Right atrium auricular region (tissue), 2 donors: ENCODE measurements at regions not wholly inside any gene's neighbourhood (a gene's known extent, or its start where the extent isn't known, plus 50 kb on each side); places are given as distances from the start of the nearest gene placed in this dataset.
A peak's percentile ranks its signal among the peaks of the same experiment; 100 is the strongest.
"Not testable (repeated sequence)": the region's sequence is repeated elsewhere in the genome, so short reads cannot be mapped to it uniquely, and the experiment has no call there.

Experiments
- DNase-seq: peaks from one replicate; pipeline ENCODE4 v3.0.0-alpha.2; 2019; ENCODE audit warnings: low spot score
- H3K27ac ChIP-seq, 2 donors: fragments of 200-600 bp; sonication (generic); 1 replicate in 1 of 2; 2 replicates in 1 of 2; pipeline ENCODE4 v1.5.1; 2016 to 2019
- H3K27me3 ChIP-seq, 2 donors: fragments of 200-600 bp; sonication (generic); one replicate each; pipeline versions ENCODE4 v1.5.1 to v1.6.0; 2017 to 2019
- H3K36me3 ChIP-seq: fragments of 200-600 bp; sonication (generic); one replicate; pipeline ENCODE4 v1.5.1; 2016
- H3K4me1 ChIP-seq, 2 donors: fragments of 200-600 bp; sonication (generic); one replicate each; pipeline versions ENCODE4 v1.5.1 to v1.6.0; 2017 to 2019
- H3K4me3 ChIP-seq, 2 donors: fragments of 200-600 bp; sonication (generic); 1 replicate in 1 of 2; 2 replicates in 1 of 2; pipeline ENCODE4 v1.5.1; 2017 to 2019; ENCODE audit warnings: mild to moderate bottlenecking in 1 of 2, moderate library complexity in 1 of 2
- H3K9me3 ChIP-seq, 2 donors: fragments of 200-600 bp; sonication (generic); one replicate each; pipeline ENCODE4 v1.5.1; 2019
- TF ChIP-seq, protein P1 (sequence below), 2 donors: fragments of 200-600 bp; sonication (generic); IDR thresholded peaks; one replicate each; pipeline ENCODE4 v1.5.1; 2019; ENCODE audit warnings: antibody characterized with exemption in 2 of 2

DNA sequence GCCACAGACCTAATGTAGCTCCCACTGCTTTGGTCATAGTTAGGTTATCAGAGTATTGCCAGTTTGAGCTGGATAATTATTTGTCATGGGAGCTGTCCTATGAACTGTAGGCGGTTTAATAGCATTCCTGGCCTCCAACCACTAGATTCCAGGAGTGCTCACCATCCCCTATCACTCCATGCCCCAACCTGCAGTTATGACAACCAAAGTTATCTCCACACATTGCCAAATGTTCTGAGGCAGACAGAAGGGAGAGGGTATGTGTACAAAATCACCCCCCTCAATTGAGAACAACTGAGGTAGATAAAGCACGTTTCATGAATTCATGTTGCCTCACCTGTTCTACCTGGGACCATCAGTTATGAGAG is 119.0 kb upstream of the CACUL1 start:
- no peak for DNase-seq
- Histone ChIP-seq H3K4me1 (peaks cover 0 to 17% of the 10 kb centered on the region in 2 donors), H3K27me3 (no peaks in the 10 kb centered on the region), H3K4me3 (no peak overlapping the region), H3K9me3 (no peaks in the 10 kb centered on the region), H3K27ac (no peak overlapping the region), H3K36me3 (no peaks in the 10 kb centered on the region)
- TF ChIP-seq, protein P1, sequence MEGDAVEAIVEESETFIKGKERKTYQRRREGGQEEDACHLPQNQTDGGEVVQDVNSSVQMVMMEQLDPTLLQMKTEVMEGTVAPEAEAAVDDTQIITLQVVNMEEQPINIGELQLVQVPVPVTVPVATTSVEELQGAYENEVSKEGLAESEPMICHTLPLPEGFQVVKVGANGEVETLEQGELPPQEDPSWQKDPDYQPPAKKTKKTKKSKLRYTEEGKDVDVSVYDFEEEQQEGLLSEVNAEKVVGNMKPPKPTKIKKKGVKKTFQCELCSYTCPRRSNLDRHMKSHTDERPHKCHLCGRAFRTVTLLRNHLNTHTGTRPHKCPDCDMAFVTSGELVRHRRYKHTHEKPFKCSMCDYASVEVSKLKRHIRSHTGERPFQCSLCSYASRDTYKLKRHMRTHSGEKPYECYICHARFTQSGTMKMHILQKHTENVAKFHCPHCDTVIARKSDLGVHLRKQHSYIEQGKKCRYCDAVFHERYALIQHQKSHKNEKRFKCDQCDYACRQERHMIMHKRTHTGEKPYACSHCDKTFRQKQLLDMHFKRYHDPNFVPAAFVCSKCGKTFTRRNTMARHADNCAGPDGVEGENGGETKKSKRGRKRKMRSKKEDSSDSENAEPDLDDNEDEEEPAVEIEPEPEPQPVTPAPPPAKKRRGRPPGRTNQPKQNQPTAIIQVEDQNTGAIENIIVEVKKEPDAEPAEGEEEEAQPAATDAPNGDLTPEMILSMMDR (IDR thresholded peaks at IDR 0.05) = no peak

- TF ChIP-seq, protein P1 (IDR thresholded peaks at IDR 0.05) = no peak
- no peak overlapping the region for H3K4me3 ChIP-seq
- no peaks in the 10 kb centered on the region for H3K36me3 ChIP-seq
- H3K27ac ChIP-seq = no peak overlapping the region
- no peak for DNase-seq
- no peaks in the 10 kb centered on the region for H3K9me3 ChIP-seq
- peaks cover 0 to 17% of the 10 kb centered on the region in 2 donors for H3K4me1 ChIP-seq
- no peaks in the 10 kb centered on the region for H3K27me3 ChIP-seq
These were observed 119.4 kb upstream of the CACUL1 start for GRCh38 chr10:118874171-118874570.

- Histone ChIP-seq H3K4me1 (peaks cover 0 to 16% of the 10 kb centered on the region in 2 donors), H3K4me3 (no peak overlapping the region), H3K27ac (no peak overlapping the region), H3K9me3 (no peaks in the 10 kb centered on the region), H3K36me3 (no peaks in the 10 kb centered on the region), H3K27me3 (no peaks in the 10 kb centered on the region)
- TF ChIP-seq, protein P1 (IDR thresholded peaks at IDR 0.05) = no peak
- DNase-seq = no peak
These were observed 120.3 kb upstream of the CACUL1 start for GRCh38 chr10:118875087-118875486.

- H3K36me3 ChIP-seq = no peaks in the 10 kb centered on the region
- TF ChIP-seq, protein P1 (IDR thresholded peaks at IDR 0.05) = no peak
- no peak overlapping the region for H3K4me3 ChIP-seq
- no peaks in the 10 kb centered on the region for H3K4me1 ChIP-seq
- H3K9me3 ChIP-seq = no peaks in the 10 kb centered on the region
- H3K27ac ChIP-seq = no peak overlapping the region
- H3K27me3 ChIP-seq = no peaks in the 10 kb centered on the region
- DNase-seq = no peak
These were observed 128.0 kb upstream of the CACUL1 start for GRCh38 chr10:118882741-118883140.

DNA sequence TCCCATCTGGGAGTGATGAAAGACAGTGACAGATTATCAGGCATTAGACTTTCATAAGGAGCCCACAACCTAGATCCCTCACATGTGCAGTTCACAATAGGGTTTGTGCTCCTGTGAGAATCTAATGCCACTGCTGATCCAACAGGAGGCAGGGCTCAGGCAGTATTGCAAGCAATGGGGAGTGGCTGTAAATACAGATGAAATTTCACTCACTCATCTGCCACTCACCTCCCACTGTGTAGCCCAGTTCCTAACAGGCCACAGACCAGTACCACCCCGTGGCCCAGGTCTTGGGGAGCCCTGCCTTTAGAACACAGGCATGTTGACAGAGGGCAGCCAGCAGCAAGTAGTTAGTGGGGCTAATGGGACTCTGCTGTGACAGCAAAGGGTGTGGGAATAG is 137.3 kb upstream of the NANOS1 start:
- no peak overlapping the region for H3K4me3 ChIP-seq
- no peaks in the 10 kb centered on the region for H3K9me3 ChIP-seq
- DNase-seq = peak; percentile 42
- no peaks in the 10 kb centered on the region for H3K36me3 ChIP-seq
- no peak overlapping the region for H3K27ac ChIP-seq
- TF ChIP-seq, protein P1 (IDR thresholded peaks at IDR 0.05) = no peak
- no peaks in the 10 kb centered on the region for H3K4me1 ChIP-seq
- H3K27me3 ChIP-seq = no peaks in the 10 kb centered on the region

DNA sequence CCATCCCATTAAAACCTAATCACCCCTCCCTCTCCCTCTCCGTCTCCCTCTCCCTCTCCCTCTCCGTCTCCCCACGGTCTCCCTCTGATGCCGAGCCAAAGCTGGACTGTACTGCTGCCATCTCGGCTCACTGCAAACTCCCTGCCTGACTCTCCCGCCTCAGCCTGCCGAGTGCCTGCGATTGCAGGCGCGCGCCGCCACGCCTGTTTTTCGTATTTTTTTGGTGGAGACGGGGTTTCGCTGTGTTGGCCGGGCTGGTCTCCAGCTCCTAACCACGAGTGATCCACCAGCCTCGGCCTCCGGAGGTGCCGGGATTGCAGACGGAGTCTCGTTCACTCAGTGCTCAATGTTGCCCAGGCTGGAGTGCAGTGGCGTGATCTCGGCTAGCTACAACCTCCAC is 134.6 kb upstream of the NANOS1 start:
- not testable (repeated sequence) for H3K36me3 ChIP-seq, H3K27me3 ChIP-seq, H3K27ac ChIP-seq, H3K4me3 ChIP-seq, H3K9me3 ChIP-seq, H3K4me1 ChIP-seq
- DNase-seq = peak; percentile 13
